Endothelial cell of umbilical vein (primary cell): ENCODE measurements at regions not wholly inside any gene's neighbourhood (a gene's known extent, or its start where the extent isn't known, plus 50 kb on each side); places are given as distances from the start of the nearest gene placed in this dataset.

Source experiments
- BruUV-seq: library from RNA; stranded (reverse); fragments of 400-500 nt; replicated peaks from 2 replicates; lab custom pipeline; 2021; lab: Mats Ljungman, UMichigan
- CTCF ChIA-PET: fragments of 300-600, 350-600 bp; sonication (Branson Sonifier 250); formaldehyde crosslinking; loops from one replicate; lab custom pipeline; 2021; ENCODE audit warnings: antibody characterized with exemption, inconsistent platforms; lab: Charles Lee
- POLR2A ChIA-PET: fragments of 300-600, 350-600 bp; sonication (Branson Sonifier 250); formaldehyde crosslinking; loops from one replicate; lab custom pipeline; 2021; ENCODE audit warnings: antibody characterized with exemption, inconsistent platforms; lab: Charles Lee
- DNase-seq: peaks from one replicate; pipeline ENCODE4 v3.0.0-alpha.2; 2011; ENCODE audit warnings: low read depth, low spot score
- FAIRE-seq: peaks from 2 replicates; lab custom pipeline; 2011; peaks lifted over from hg19 to GRCh38; lab: Jason Lieb, UNC
- H2AFZ ChIP-seq: 2 replicates; pipeline ENCODE4 v1.6.0; 2012; ENCODE audit warnings: low read depth, low read length, control low read depth, inconsistent platforms
- H3K27ac ChIP-seq: 2 replicates; pipeline ENCODE4 v1.5.1; 2011; ENCODE audit warnings: low read depth, mild to moderate bottlenecking, control low read depth, low read length, moderate library complexity; ENCODE audit not compliant: insufficient read depth
- H3K27me3 ChIP-seq, 2 experiments: 2 replicates each; pipeline versions ENCODE4 v1.6.0 to v1.6.1; 2011; ENCODE audit warnings: low read length in 2 of 2, mixed read lengths in 1 of 2; ENCODE audit not compliant: control insufficient read depth in 2 of 2, insufficient read depth in 2 of 2
- H3K36me3 ChIP-seq, 2 experiments: 2 replicates in 1 of 2; 3 replicates in 1 of 2; pipeline ENCODE4 v1.5.1; 2011; ENCODE audit warnings: low read length in 2 of 2, mild to moderate bottlenecking in 1 of 2, moderate library complexity in 1 of 2; ENCODE audit not compliant: control insufficient read depth in 2 of 2, insufficient read depth in 2 of 2; ENCODE audit errors: extremely low read depth in 1 of 2
- H3K4me1 ChIP-seq: 3 replicates; pipeline ENCODE4 v1.5.1; 2011; ENCODE audit warnings: mild to moderate bottlenecking, low read length; ENCODE audit not compliant: control insufficient read depth, insufficient read depth; ENCODE audit errors: extremely low read depth
- H3K4me2 ChIP-seq: 2 replicates; pipeline ENCODE4 v1.6.1; 2011; ENCODE audit warnings: low read length, control low read depth, mixed read lengths; ENCODE audit not compliant: insufficient read depth
- H3K4me3 ChIP-seq, 3 experiments: fragments of 200-600 bp in 1 of 3; sonication (generic), shearing (Covaris generic) in 1 of 3; replicated peaks in 1 of 3; 2 replicates each; pipeline ENCODE4 v1.5.1; 2011 to 2016; ENCODE audit warnings: control low read depth in 3 of 3, low read length in 3 of 3, mild to moderate bottlenecking in 2 of 3, inconsistent platforms in 1 of 3, low read depth in 1 of 3, moderate library complexity in 1 of 3; ENCODE audit not compliant: insufficient read depth in 1 of 3
- H3K79me2 ChIP-seq: 2 replicates; pipeline ENCODE4 v1.6.0; 2012; ENCODE audit warnings: low read length, inconsistent platforms; ENCODE audit not compliant: control insufficient read depth, insufficient read depth
- H3K9ac ChIP-seq: replicated peaks from 2 replicates; pipeline ENCODE3; 2011; ENCODE audit warnings: low read length, control low read depth; ENCODE audit not compliant: insufficient read depth; ENCODE audit errors: extremely low read depth
- H3K9me1 ChIP-seq: replicated peaks from 3 replicates; pipeline ENCODE4 v1.6.0; 2011; ENCODE audit warnings: mild to moderate bottlenecking, low read length; ENCODE audit not compliant: control insufficient read depth, insufficient read depth; ENCODE audit errors: extremely low read depth
- H3K9me3 ChIP-seq: replicated peaks from 2 replicates; pipeline ENCODE4 v1.5.1; 2012; ENCODE audit warnings: low read length, inconsistent platforms; ENCODE audit not compliant: control insufficient read depth, insufficient read depth
- H4K20me1 ChIP-seq: replicated peaks from 2 replicates; pipeline ENCODE3; 2011; ENCODE audit warnings: mild to moderate bottlenecking, low read length; ENCODE audit not compliant: control insufficient read depth, insufficient read depth; ENCODE audit errors: extremely low read depth
- CTCF ChIP-seq, 2 donors: IDR thresholded peaks; 1 replicate in 1 of 2; 2 replicates in 1 of 2; pipeline ENCODE4 v1.5.1; 2011; ENCODE audit warnings: low read length in 2 of 2, mild to moderate bottlenecking in 2 of 2, moderate library complexity in 2 of 2, control low read depth in 1 of 2, inconsistent platforms in 1 of 2, low read depth in 1 of 2; ENCODE audit not compliant: insufficient read depth in 1 of 2; ENCODE audit errors: extremely low read depth in 1 of 2
- EZH2 ChIP-seq: IDR thresholded peaks from 2 replicates; pipeline ENCODE4 v1.6.1; 2012; ENCODE audit warnings: borderline replicate concordance, low read depth, mild to moderate bottlenecking, moderate library complexity, low read length, inconsistent platforms; ENCODE audit not compliant: severe bottlenecking
- FOS ChIP-seq: IDR thresholded peaks from 2 replicates; pipeline ENCODE4 v1.6.1; 2011; ENCODE audit warnings: mild to moderate bottlenecking, low read length, moderate library complexity, borderline replicate concordance; ENCODE audit not compliant: insufficient read depth
- GATA2 ChIP-seq: IDR thresholded peaks from 2 replicates; pipeline ENCODE4 v1.7.0; 2011; ENCODE audit warnings: low read depth, mild to moderate bottlenecking, moderate library complexity, mixed read lengths, low read length; ENCODE audit not compliant: insufficient read length, insufficient read depth
- JUN ChIP-seq: IDR thresholded peaks from 2 replicates; pipeline ENCODE4 v1.6.1; 2011; ENCODE audit warnings: borderline replicate concordance, low read depth; ENCODE audit not compliant: insufficient read length, insufficient read depth
- MAX ChIP-seq: IDR thresholded peaks from 2 replicates; pipeline ENCODE4 v1.6.1; 2011; ENCODE audit not compliant: insufficient read depth, insufficient read length
- MYC ChIP-seq: IDR thresholded peaks from one replicate; pipeline ENCODE4 v1.6.1; 2011; ENCODE audit warnings: mild to moderate bottlenecking, low read depth, low read length
- POLR2A ChIP-seq: IDR thresholded peaks from 2 replicates; pipeline ENCODE4 v1.6.1; 2012; ENCODE audit warnings: low read depth, mild to moderate bottlenecking, control low read depth, low read length
- POLR2AphosphoS5 ChIP-seq: IDR thresholded peaks from 2 replicates; pipeline ENCODE4 v1.6.1; 2012; ENCODE audit warnings: low read depth, mild to moderate bottlenecking, control low read depth, low read length, moderate library complexity; ENCODE audit not compliant: insufficient read depth
- dilution Hi-C: fragments of 300-500 bp; cut with MboI; formaldehyde crosslinking; loops from one replicate; pipeline ENCODE4 v1.15.0; 2019; ENCODE audit warnings: low sequenced_read_pairs; ENCODE audit not compliant: extremely low pct_ligation_motif_present
- intact Hi-C: fragments of 100-400 bp; cut with micrococcal nuclease; formaldehyde crosslinking; loops from one replicate; pipeline ENCODE4 v1.10.0; 2022

GRCh38 chr1:99363531-99363930, 99.2 kb downstream of the PLPPR4 start:
- CTCF ChIA-PET, result no interaction called here
- DNase-seq (no peak), FAIRE-seq (no peak)
- H3K27me3 ChIP-seq, result peaks cover 2 to 7% of the 10 kb centered on the region in 2 experiments
- intact Hi-C loops, result no loop called here
- dilution Hi-C loops, result no loop called here
- H3K9me1 ChIP-seq, result no peaks in the 10 kb centered on the region
- TF ChIP-seq JUN (no peak), CTCF (IDR thresholded peaks at IDR 0.05; ENCODE audit: extremely low read depth in 1 of 2, insufficient read depth in 1 of 2, low read depth in 1 of 2, low read length in 2 of 2) (no peak), FOS (no peak), MYC (no peak), GATA2 (no peak), EZH2 (no peak), POLR2A (no peak), POLR2AphosphoS5 (no peak), MAX (no peak)
- H3K4me1 ChIP-seq, result no peaks in the 10 kb centered on the region
- no TSS peak for BruUV-seq
- H3K4me2 ChIP-seq, result no peak overlapping the region
- no peaks in the 10 kb centered on the region for H3K79me2 ChIP-seq
- no peaks in the 10 kb centered on the region for H3K9me3 ChIP-seq
- POLR2A ChIA-PET, result no interaction called here
- no peak overlapping the region for H2AFZ ChIP-seq
- H3K36me3 ChIP-seq, result no peaks in the 10 kb centered on the region
- H3K9ac ChIP-seq, result no peak overlapping the region
- H3K27ac ChIP-seq, result no peak overlapping the region
- no peak overlapping the region for H3K4me3 ChIP-seq
- no peaks in the 10 kb centered on the region for H4K20me1 ChIP-seq
